Prostate gland (tissue), 2 donors: ENCODE measurements at regions not wholly inside any gene's neighbourhood (a gene's known extent, or its start where the extent isn't known, plus 50 kb on each side); places are given as distances from the start of the nearest gene placed in this dataset.

Experiments used
- CTCF ChIP-seq, 4 experiments: fragments of 200-600 bp in 2 of 4; fragments of 450-650 bp in 2 of 4; sonication (generic) in 2 of 4; IDR thresholded peaks; 1 replicate in 3 of 4; 2 replicates in 1 of 4; pipeline ENCODE4 v1.5.1; 2016 to 2019; ENCODE audit warnings: antibody characterized with exemption in 4 of 4, mild to moderate bottlenecking in 2 of 4, moderate library complexity in 2 of 4
- POLR2AphosphoS5 ChIP-seq: sonication (generic); formaldehyde crosslinking; IDR thresholded peaks from one replicate; pipeline ENCODE4 v1.6.1; 2017; ENCODE audit warnings: antibody characterized with exemption

GRCh38 chr16:85166699-85167588, 54.7 kb upstream of the CIBAR2 start:
- TF ChIP-seq CTCF (IDR thresholded peaks at IDR 0.05) (no peak), POLR2AphosphoS5 (no peak)
